ENCODE measurements at regions not wholly inside any gene's neighbourhood (a gene's known extent, or its start where the extent isn't known, plus 50 kb on each side); places are given as distances from the start of the nearest gene placed in this dataset.

DNA sequence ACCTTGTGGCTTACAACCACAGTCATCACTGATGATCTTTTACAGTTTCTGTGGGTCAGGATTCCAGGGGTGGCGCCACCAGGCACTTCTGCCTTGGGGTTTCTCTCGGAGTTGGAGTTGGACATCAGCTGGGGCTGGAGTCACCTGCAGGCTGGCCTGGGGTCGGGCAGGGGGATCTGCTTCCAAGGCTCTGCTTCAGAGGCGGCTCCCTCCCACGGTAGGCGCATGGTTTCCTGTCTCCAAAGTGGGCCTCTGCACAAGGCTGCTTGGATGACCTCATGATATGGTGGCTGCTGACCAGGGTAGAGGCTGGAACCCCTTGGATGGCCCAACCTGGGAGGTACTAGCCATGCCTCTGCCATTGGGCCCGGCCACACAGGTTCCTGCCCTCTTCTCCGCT, 170.6 kb upstream of the CIBAR2 start:
- Histone ChIP-seq H3K9me3 (ENCODE audit: insufficient read depth, low read depth, low read length) (no peaks in the 10 kb centered on the region), H3K4me3 (ENCODE audit: insufficient read depth, low read depth, low read length) (no peak overlapping the region), H3K4me1 (ENCODE audit: insufficient read depth, low read length) (peaks cover 18% of the 10 kb centered on the region), H4K20me1 (ENCODE audit: insufficient read depth, low read length) (peaks cover 92% of the 10 kb centered on the region), H3K9ac (ENCODE audit: low read length) (no peak overlapping the region), H3K27ac (ENCODE audit: low read depth, low read length) (no peak overlapping the region), H2AFZ (ENCODE audit: low read depth, low read length) (no peak overlapping the region), H3K79me2 (ENCODE audit: insufficient read depth, low read length) (no peaks in the 10 kb centered on the region), H3K27me3 (ENCODE audit: insufficient read depth, low read length) (peaks cover 2% of the 10 kb centered on the region), H3K4me2 (ENCODE audit: low read length) (no peak overlapping the region), H3K36me3 (ENCODE audit: insufficient read depth, low read length) (no peaks in the 10 kb centered on the region)
- H3K27ac Mint-ChIP-seq (ENCODE audit: unreplicated experiment), result no peak overlapping the region
- no peaks in the 10 kb centered on the region for H3K9me3 Mint-ChIP-seq (ENCODE audit: unreplicated experiment)
- peaks cover 1% of the 10 kb centered on the region for H3K36me3 Mint-ChIP-seq (ENCODE audit: low read depth, unreplicated experiment)
- H3K27me3 Mint-ChIP-seq (ENCODE audit: low read depth, unreplicated experiment), result peaks cover 28% of the 10 kb centered on the region
- no peaks in the 10 kb centered on the region for H3K4me1 Mint-ChIP-seq (ENCODE audit: low read depth, unreplicated experiment)
- DNase-seq (ENCODE audit: low read depth) (no peak), FAIRE-seq (no peak)
- TF ChIP-seq CTCF (IDR thresholded peaks at IDR 0.05; ENCODE audit: insufficient read depth, low read depth, low read length) (no peak), EZH2 (IDR thresholded peaks at IDR 0.05; ENCODE audit: insufficient read depth, low read length) (no peak)
- no peak overlapping the region for H3K4me3 Mint-ChIP-seq (ENCODE audit: unreplicated experiment)

- Histone ChIP-seq H3K4me3 (ENCODE audit: insufficient read depth, low read depth, low read length) (no peak overlapping the region), H3K9ac (ENCODE audit: low read length) (no peak overlapping the region), H3K36me3 (ENCODE audit: insufficient read depth, low read length) (no peaks in the 10 kb centered on the region), H3K27ac (ENCODE audit: low read depth, low read length) (no peak overlapping the region), H3K4me1 (ENCODE audit: insufficient read depth, low read length) (peaks cover 18% of the 10 kb centered on the region), H3K9me3 (ENCODE audit: insufficient read depth, low read depth, low read length) (no peaks in the 10 kb centered on the region), H4K20me1 (ENCODE audit: insufficient read depth, low read length) (peaks cover 90% of the 10 kb centered on the region), H3K4me2 (ENCODE audit: low read length) (no peak overlapping the region), H2AFZ (ENCODE audit: low read depth, low read length) (no peak overlapping the region), H3K27me3 (ENCODE audit: insufficient read depth, low read length) (peaks cover 2% of the 10 kb centered on the region), H3K79me2 (ENCODE audit: insufficient read depth, low read length) (no peaks in the 10 kb centered on the region)
- Mint-ChIP-seq H3K27me3 (ENCODE audit: low read depth, unreplicated experiment) (peaks cover 28% of the 10 kb centered on the region), H3K4me1 (ENCODE audit: low read depth, unreplicated experiment) (no peaks in the 10 kb centered on the region), H3K36me3 (ENCODE audit: low read depth, unreplicated experiment) (peaks cover 1% of the 10 kb centered on the region), H3K4me3 (ENCODE audit: unreplicated experiment) (no peak overlapping the region), H3K9me3 (ENCODE audit: unreplicated experiment) (no peaks in the 10 kb centered on the region), H3K27ac (ENCODE audit: unreplicated experiment) (no peak overlapping the region)
- TF ChIP-seq EZH2 (IDR thresholded peaks at IDR 0.05; ENCODE audit: insufficient read depth, low read length) (no peak), CTCF (IDR thresholded peaks at IDR 0.05; ENCODE audit: insufficient read depth, low read depth, low read length) (no peak)
- FAIRE-seq, result no peak
- no peak for DNase-seq (ENCODE audit: low read depth)
Observed at GRCh38 chr16:85283305-85284050, 171.2 kb upstream of the CIBAR2 start.

DNA sequence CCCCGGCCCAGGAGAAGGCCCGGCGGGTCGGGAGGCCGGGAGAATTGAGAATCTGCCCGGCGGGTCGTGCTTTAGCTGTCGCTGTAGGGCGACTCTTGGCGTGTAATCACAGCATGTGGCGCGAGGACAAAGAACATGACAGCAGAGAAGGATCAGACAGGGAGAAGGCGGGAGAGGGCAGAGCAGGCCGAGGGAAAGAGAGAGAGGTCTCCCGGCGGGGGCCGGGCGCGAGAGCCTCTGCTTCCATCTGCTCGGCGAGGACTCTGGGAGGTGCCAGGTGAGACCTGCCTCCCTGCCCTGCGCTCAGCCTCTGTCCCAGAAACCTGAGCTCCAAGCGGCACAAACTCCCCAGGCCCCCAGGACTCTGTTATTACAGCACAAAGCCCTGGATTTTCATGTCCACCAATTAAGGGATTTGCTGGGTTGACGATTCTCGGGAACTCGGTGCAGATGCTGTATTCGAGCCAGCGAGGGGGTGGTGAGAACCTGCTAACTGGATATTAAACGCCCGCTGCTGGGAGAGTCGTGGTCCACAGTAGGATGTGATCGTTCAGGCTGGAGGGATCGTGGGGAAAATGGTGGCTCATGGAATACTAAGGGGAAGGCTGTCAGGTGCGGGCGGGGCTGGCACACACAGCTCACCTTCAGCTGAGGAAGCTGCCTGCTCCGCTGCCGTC, 172.0 kb upstream of the CIBAR2 start:
- no peak for FAIRE-seq
- Histone ChIP-seq H3K9me3 (ENCODE audit: insufficient read depth, low read depth, low read length) (no peaks in the 10 kb centered on the region), H3K9ac (ENCODE audit: low read length) (no peak overlapping the region), H2AFZ (ENCODE audit: low read depth, low read length) (no peak overlapping the region), H3K27me3 (ENCODE audit: insufficient read depth, low read length) (peaks cover 2% of the 10 kb centered on the region), H3K4me1 (ENCODE audit: insufficient read depth, low read length) (peaks cover 18% of the 10 kb centered on the region), H3K36me3 (ENCODE audit: insufficient read depth, low read length) (no peaks in the 10 kb centered on the region), H4K20me1 (ENCODE audit: insufficient read depth, low read length) (peaks cover 90% of the 10 kb centered on the region), H3K4me2 (ENCODE audit: low read length) (no peak overlapping the region), H3K79me2 (ENCODE audit: insufficient read depth, low read length) (no peaks in the 10 kb centered on the region), H3K27ac (ENCODE audit: low read depth, low read length) (no peak overlapping the region), H3K4me3 (ENCODE audit: insufficient read depth, low read depth, low read length) (no peak overlapping the region)
- no peak overlapping the region for H3K27ac Mint-ChIP-seq (ENCODE audit: unreplicated experiment)
- peaks cover 1% of the 10 kb centered on the region for H3K36me3 Mint-ChIP-seq (ENCODE audit: low read depth, unreplicated experiment)
- H3K27me3 Mint-ChIP-seq (ENCODE audit: low read depth, unreplicated experiment), result peaks cover 26% of the 10 kb centered on the region
- no peaks in the 10 kb centered on the region for H3K9me3 Mint-ChIP-seq (ENCODE audit: unreplicated experiment)
- no peaks in the 10 kb centered on the region for H3K4me1 Mint-ChIP-seq (ENCODE audit: low read depth, unreplicated experiment)
- no peak for TF ChIP-seq CTCF (IDR thresholded peaks at IDR 0.05; ENCODE audit: insufficient read depth, low read depth, low read length)
- no peak overlapping the region for H3K4me3 Mint-ChIP-seq (ENCODE audit: unreplicated experiment)
- no peak for DNase-seq (ENCODE audit: low read depth)
